ENCODE measurements at regions not wholly inside any gene's neighbourhood (a gene's known extent, or its start where the extent isn't known, plus 50 kb on each side); places are given as distances from the start of the nearest gene placed in this dataset.

GRCh38 chr16:64408699-64409098, 713.2 kb downstream of the CDH11 start:
- DNase-seq (ENCODE audit: low spot score) (no peak), ATAC-seq (ENCODE audit: low FRiP score) (no peak)

DNA sequence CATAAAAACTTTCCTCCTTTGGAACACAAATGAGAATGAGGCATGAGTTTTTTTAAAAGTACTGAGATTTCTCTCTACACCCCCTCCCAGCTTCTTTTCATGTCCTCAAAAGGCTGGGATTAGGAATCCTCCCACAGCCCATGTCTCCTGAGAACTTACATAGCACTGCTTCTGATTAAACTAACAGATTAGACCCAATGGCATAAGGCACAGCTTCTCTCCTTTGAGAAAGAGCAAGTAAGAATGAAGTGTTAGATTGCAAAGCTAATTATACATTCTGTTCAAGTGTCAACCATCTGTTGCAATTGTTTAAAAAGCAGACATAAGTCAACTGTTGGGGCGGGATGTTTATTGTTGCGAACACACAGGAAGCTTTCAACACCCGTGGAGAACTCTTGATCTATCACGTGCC, 715.1 kb downstream of the CDH11 start:
- no peak for ATAC-seq (ENCODE audit: low FRiP score)
- TF ChIP-seq CTCF (IDR thresholded peaks at IDR 0.05): no peak
- DNase-seq (ENCODE audit: low spot score): no peak

More at GRCh38 chr16:64408699-64409098, 713.2 kb downstream of the CDH11 start:
- no peak for TF ChIP-seq CTCF (IDR thresholded peaks at IDR 0.05)

- DNase-seq (ENCODE audit: low spot score) (no peak), ATAC-seq (ENCODE audit: low FRiP score) (no peak)
- no peak for TF ChIP-seq CTCF (IDR thresholded peaks at IDR 0.05)
Measured at GRCh38 chr16:64403352-64403751, 718.5 kb downstream of the CDH11 start.

- ATAC-seq (ENCODE audit: low FRiP score): no peak
- TF ChIP-seq CTCF (IDR thresholded peaks at IDR 0.05): no peak
- no peak for DNase-seq (ENCODE audit: low spot score)
Measured at GRCh38 chr16:64398793-64399192, 723.1 kb downstream of the CDH11 start.

GRCh38 chr16:64397945-64398508, 723.8 kb downstream of the CDH11 start:
- DNase-seq (ENCODE audit: low spot score) (no peak), ATAC-seq (ENCODE audit: low FRiP score) (peak; percentile 95)
- no peak for TF ChIP-seq CTCF (IDR thresholded peaks at IDR 0.05)

GRCh38 chr16:64397042-64397441, 724.8 kb downstream of the CDH11 start:
- DNase-seq (ENCODE audit: low spot score) (no peak), ATAC-seq (ENCODE audit: low FRiP score) (no peak)
- no peak for TF ChIP-seq CTCF (IDR thresholded peaks at IDR 0.05)

DNA sequence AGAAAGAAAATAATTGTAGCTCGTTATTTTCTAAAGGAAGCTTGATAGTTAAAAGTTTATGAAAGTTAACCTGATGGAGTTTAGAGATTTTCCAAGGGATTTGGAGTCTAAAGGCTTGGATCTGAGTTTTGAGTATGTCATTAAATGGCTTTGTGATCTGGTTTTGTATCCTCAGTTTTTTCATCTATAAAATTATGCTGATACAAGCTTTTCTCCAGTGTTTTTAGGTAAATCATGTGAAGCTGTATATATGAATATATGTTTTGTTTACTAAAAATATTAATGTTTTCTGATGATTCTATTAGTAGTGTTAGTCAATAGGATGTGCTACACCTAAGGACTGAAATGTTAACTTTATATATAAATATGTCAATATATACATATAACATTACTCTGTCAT, 727.8 kb downstream of the CDH11 start:
- TF ChIP-seq CTCF (IDR thresholded peaks at IDR 0.05): no peak
- DNase-seq (ENCODE audit: low spot score): no peak
- ATAC-seq (ENCODE audit: low FRiP score): no peak

Measured in omental fat pad (tissue), 3 donors.